ENCODE measurements at regions not wholly inside any gene's neighbourhood (a gene's known extent, or its start where the extent isn't known, plus 50 kb on each side); places are given as distances from the start of the nearest gene placed in this dataset.

DNA sequence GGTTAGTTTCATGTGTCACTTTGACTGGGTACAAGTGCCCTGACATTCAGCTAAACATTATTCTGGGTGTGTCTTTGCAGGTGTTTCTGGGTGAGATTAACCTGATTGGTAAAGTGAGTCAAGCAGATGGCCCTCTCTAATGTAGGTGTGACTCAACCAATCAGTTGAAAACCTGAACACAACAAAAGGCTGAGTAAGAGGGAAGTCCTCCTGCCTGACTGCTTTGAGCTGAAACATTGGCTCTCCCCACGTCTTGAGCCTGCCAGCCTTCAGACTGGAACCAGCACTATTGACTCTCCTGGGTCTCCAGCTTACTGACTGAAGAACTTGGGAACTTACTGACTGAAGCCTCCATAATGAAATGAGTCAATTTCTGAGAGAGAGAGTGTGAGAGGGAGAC is 70.0 kb upstream of the C21orf91 start:
- no peak for DNase-seq

DNA sequence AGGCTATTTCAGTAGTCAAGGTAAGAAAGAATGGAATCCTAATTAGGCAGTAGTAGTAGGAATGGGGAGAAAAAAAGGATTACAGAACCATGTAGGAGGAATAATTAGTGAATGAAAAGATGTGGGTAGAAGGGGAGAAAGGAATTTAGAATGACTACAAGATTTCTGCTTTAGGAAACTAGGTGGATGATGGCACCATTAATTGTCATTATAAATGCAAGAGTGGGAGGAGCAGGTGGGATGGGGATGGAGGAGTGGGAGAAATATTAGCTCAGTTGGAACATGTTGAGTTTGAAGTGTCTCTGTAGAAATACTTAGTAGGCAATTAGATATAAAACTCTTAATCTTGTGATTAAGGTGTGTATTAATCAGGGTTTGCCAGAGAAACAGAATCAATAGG is 50.0 kb upstream of the C21orf91 start:
- no peak for DNase-seq

All from hematopoietic multipotent progenitor cell treated with erythropoietin and hydrocortisone succinate and interleukin-3 and kit ligand, for 4 days (in vitro differentiated cells).